MM.1S (cell line): ENCODE measurements at regions not wholly inside any gene's neighbourhood (a gene's known extent, or its start where the extent isn't known, plus 50 kb on each side); places are given as distances from the start of the nearest gene placed in this dataset.

Experiments
- DNase-seq: peaks from one replicate; pipeline ENCODE4 v3.0.0-alpha.2; 2015
- H2AFZ ChIP-seq: fragments of 300-600 bp; sonication (generic); 2 replicates; pipeline ENCODE4 v1.6.0; 2016; ENCODE audit warnings: antibody characterized with exemption, low read length
- H3F3A ChIP-seq: fragments of 300-600 bp; sonication (generic); 2 replicates; pipeline ENCODE4 v1.6.1; 2016; ENCODE audit warnings: mild to moderate bottlenecking, antibody characterized with exemption, low read length, moderate library complexity, mixed read lengths; ENCODE audit not compliant: insufficient read depth
- H3K27ac ChIP-seq: fragments of 300-600 bp; sonication (generic); 2 replicates; pipeline ENCODE4 v1.5.1; 2016; ENCODE audit warnings: mild to moderate bottlenecking, low read length
- H3K27me3 ChIP-seq: fragments of 300-600 bp; sonication (generic); replicated peaks from 2 replicates; pipeline ENCODE4 v1.6.0; 2016; ENCODE audit warnings: low read length; ENCODE audit not compliant: insufficient read depth
- H3K36me3 ChIP-seq: fragments of 300-600 bp; sonication (generic); replicated peaks from 2 replicates; pipeline ENCODE4 v1.6.1; 2016; ENCODE audit warnings: mild to moderate bottlenecking, low read length, mixed read lengths; ENCODE audit not compliant: insufficient read depth
- H3K4me1 ChIP-seq: fragments of 300-600 bp; sonication (generic); 2 replicates; pipeline ENCODE4 v1.6.1; 2016; ENCODE audit warnings: low read length, mixed read lengths
- H3K4me2 ChIP-seq: fragments of 300-600 bp; sonication (generic); 2 replicates; pipeline ENCODE4 v1.6.0; 2016; ENCODE audit warnings: low read depth, low read length
- H3K4me3 ChIP-seq: fragments of 300-600 bp; sonication (generic); 2 replicates; pipeline ENCODE4 v1.5.1; 2016; ENCODE audit warnings: low read length, mixed read lengths
- H3K79me2 ChIP-seq: fragments of 300-600 bp; sonication (generic); 2 replicates; pipeline ENCODE4 v1.6.1; 2016; ENCODE audit warnings: mixed run types, low read length, mixed read lengths
- H3K9ac ChIP-seq: fragments of 300-600 bp; sonication (generic); 2 replicates; pipeline ENCODE4 v1.6.1; 2016; ENCODE audit warnings: low read length, mixed read lengths
- H3K9me2 ChIP-seq: fragments of 300-600 bp; sonication (generic); replicated peaks from 2 replicates; pipeline ENCODE4 v1.6.1; 2016; ENCODE audit warnings: mild to moderate bottlenecking, low read length, mixed read lengths; ENCODE audit not compliant: insufficient read depth
- H3K9me3 ChIP-seq: fragments of 300-600 bp; sonication (generic); replicated peaks from 2 replicates; pipeline ENCODE4 v1.6.1; 2016; ENCODE audit warnings: mild to moderate bottlenecking, low read length, mixed read lengths; ENCODE audit not compliant: insufficient read depth
- H4K20me1 ChIP-seq: fragments of 300-600 bp; sonication (generic); 2 replicates; pipeline ENCODE4 v1.6.1; 2016; ENCODE audit warnings: mild to moderate bottlenecking, low read length, moderate library complexity, mixed read lengths; ENCODE audit not compliant: insufficient read depth
- EZH2 ChIP-seq: fragments of 300-600 bp; sonication (generic); optimal IDR thresholded peaks from 2 replicates; pipeline ENCODE3; 2017; ENCODE audit warnings: low read depth, mild to moderate bottlenecking, antibody characterized with exemption, low read length, mixed read lengths
- EZH2phosphoT487 ChIP-seq: fragments of 300-600 bp; sonication (generic); IDR thresholded peaks from 2 replicates; pipeline ENCODE4 v1.6.1; 2018; ENCODE audit warnings: antibody characterized with exemption, low read length
- TF ChIP-seq, protein P1 (sequence below): fragments of 300-600 bp; sonication (generic); IDR thresholded peaks from 2 replicates; pipeline ENCODE4 v1.5.1; 2016; ENCODE audit warnings: antibody characterized with exemption, low read length, mixed read lengths

DNA sequence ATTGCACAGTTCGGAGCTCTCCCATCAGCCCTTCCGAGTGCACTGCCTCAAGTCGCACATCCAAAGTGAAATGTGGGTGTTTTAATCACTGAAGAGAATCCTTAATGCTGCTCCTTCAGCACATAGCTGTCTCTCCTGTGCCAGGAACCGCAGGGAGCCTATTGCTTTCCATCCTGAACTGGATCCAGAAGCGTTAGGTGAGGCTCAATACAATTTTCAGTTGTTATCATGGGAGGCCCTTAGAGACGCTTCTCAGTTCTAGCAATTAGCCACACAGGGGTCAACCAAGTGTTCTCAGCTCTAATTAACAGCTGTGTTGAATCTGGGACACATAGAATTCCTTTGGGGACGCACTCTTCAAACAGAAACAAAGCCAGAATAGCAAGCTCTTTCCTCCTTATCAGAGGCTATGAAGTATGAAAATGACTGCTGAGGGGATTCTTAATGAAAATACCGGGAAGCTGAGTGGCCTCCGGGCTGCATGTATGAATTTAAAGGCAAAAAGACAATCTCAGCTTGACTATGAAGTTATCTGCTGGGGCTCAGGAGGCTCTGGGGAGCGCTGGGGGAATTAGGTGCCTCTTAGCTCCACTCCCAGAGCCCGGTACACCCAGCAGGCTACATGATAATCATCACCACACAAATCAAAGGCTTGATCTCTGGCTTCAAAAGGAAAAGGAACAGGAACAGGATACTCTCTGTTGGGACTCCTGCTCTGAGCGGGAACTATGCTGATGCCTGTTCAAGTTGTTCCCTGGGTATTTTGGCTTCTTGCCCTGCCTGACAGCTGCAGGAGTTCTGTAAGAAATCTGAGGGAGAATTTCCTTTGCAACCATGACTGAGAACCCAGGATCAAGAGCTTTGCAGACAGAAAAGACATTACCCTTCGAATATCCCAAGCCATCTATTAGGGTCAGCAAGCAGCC is 55.4 kb upstream of the NCOA1 start:
- H2AFZ ChIP-seq: no peak overlapping the region
- no peaks in the 10 kb centered on the region for H3F3A ChIP-seq
- H3K79me2 ChIP-seq: no peaks in the 10 kb centered on the region
- H4K20me1 ChIP-seq: no peaks in the 10 kb centered on the region
- H3K4me1 ChIP-seq: no peaks in the 10 kb centered on the region
- no peak overlapping the region for H3K9ac ChIP-seq
- H3K4me3 ChIP-seq: no peak overlapping the region
- TF ChIP-seq EZH2phosphoT487: no peak
- TF ChIP-seq, protein P1, sequence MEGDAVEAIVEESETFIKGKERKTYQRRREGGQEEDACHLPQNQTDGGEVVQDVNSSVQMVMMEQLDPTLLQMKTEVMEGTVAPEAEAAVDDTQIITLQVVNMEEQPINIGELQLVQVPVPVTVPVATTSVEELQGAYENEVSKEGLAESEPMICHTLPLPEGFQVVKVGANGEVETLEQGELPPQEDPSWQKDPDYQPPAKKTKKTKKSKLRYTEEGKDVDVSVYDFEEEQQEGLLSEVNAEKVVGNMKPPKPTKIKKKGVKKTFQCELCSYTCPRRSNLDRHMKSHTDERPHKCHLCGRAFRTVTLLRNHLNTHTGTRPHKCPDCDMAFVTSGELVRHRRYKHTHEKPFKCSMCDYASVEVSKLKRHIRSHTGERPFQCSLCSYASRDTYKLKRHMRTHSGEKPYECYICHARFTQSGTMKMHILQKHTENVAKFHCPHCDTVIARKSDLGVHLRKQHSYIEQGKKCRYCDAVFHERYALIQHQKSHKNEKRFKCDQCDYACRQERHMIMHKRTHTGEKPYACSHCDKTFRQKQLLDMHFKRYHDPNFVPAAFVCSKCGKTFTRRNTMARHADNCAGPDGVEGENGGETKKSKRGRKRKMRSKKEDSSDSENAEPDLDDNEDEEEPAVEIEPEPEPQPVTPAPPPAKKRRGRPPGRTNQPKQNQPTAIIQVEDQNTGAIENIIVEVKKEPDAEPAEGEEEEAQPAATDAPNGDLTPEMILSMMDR: no peak
- no peak for TF ChIP-seq EZH2
- H3K9me2 ChIP-seq: no peaks in the 10 kb centered on the region
- H3K36me3 ChIP-seq: no peaks in the 10 kb centered on the region
- no peaks in the 10 kb centered on the region for H3K27me3 ChIP-seq
- H3K27ac ChIP-seq: no peak overlapping the region
- DNase-seq: no peak
- H3K4me2 ChIP-seq: no peak overlapping the region
- H3K9me3 ChIP-seq: no peaks in the 10 kb centered on the region

DNA sequence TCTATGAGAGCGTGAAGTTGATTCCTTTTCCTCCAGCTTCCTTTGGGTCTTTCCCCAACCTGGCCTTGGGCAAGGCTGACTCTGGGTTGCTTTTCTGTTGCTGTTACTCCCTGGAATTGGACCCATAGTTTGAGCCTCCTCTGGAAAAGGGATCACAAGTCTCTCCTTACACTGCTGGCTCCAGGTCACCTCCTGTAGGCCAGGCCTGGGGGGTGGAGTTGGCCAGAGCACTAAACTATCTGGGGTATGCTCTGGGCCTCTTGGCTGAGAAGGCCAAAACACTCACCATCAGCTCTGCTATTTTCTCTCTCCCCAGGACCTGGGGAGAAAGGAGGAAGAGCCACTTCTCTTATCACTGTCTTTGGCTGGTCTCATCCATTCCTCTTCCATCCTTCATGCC is 56.5 kb upstream of the NCOA1 start:
- no peak overlapping the region for H3K9ac ChIP-seq
- no peak for TF ChIP-seq EZH2
- TF ChIP-seq EZH2phosphoT487: no peak
- TF ChIP-seq, protein P1: no peak
- no peak overlapping the region for H3K27ac ChIP-seq
- no peaks in the 10 kb centered on the region for H3K79me2 ChIP-seq
- no peak overlapping the region for H2AFZ ChIP-seq
- no peak overlapping the region for H3K4me3 ChIP-seq
- no peaks in the 10 kb centered on the region for H3K9me2 ChIP-seq
- no peaks in the 10 kb centered on the region for H3F3A ChIP-seq
- H3K4me1 ChIP-seq: no peaks in the 10 kb centered on the region
- H3K27me3 ChIP-seq: no peaks in the 10 kb centered on the region
- no peak for DNase-seq
- no peaks in the 10 kb centered on the region for H4K20me1 ChIP-seq
- no peak overlapping the region for H3K4me2 ChIP-seq
- no peaks in the 10 kb centered on the region for H3K9me3 ChIP-seq
- H3K36me3 ChIP-seq: no peaks in the 10 kb centered on the region

DNA sequence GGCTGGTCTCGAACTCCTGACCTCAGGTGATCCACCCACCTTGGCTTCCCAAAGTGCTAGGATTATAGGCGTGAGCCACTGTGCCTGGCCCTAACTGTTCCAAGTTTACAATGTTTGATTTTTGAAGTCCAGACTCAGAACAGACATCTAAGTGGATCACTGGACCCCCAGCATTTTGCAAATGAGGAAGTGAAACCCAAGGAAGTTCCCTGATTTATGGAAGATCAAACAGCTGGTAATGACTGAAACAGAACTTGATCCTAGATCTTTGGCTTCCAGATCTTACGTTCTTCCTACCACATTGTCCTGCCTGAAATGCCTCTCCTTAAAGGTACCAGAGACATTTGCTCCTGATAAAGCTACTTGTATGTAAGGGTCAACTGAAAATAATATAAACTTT is 58.3 kb upstream of the NCOA1 start:
- Histone ChIP-seq H3K27me3 (no peaks in the 10 kb centered on the region), H2AFZ (no peak overlapping the region), H3K4me2 (no peak overlapping the region), H3K4me1 (no peaks in the 10 kb centered on the region), H3K9me3 (no peaks in the 10 kb centered on the region), H3K27ac (no peak overlapping the region), H3K79me2 (no peaks in the 10 kb centered on the region), H3K9me2 (no peaks in the 10 kb centered on the region), H4K20me1 (no peaks in the 10 kb centered on the region), H3F3A (no peaks in the 10 kb centered on the region), H3K9ac (no peak overlapping the region), H3K4me3 (no peak overlapping the region), H3K36me3 (no peaks in the 10 kb centered on the region)
- no peak for DNase-seq
- TF ChIP-seq EZH2phosphoT487 (no peak), EZH2 (no peak)
- TF ChIP-seq, protein P1: no peak
